ENCODE measurements at regions not wholly inside any gene's neighbourhood (a gene's known extent, or its start where the extent isn't known, plus 50 kb on each side); places are given as distances from the start of the nearest gene placed in this dataset.

- H3K4me3 ChIP-seq (ENCODE audit: low read depth, low read length): no peak overlapping the region
- no peak for DNase-seq (ENCODE audit: low read depth)
- TF ChIP-seq POLR2A (IDR thresholded peaks at IDR 0.05; ENCODE audit: extremely low read depth, insufficient read length): no peak
- TF ChIP-seq, protein P1, sequence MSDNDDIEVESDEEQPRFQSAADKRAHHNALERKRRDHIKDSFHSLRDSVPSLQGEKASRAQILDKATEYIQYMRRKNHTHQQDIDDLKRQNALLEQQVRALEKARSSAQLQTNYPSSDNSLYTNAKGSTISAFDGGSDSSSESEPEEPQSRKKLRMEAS (IDR thresholded peaks at IDR 0.05; ENCODE audit: low read depth, low read length): no peak
- no peak for TF ChIP-seq CTCF (IDR thresholded peaks at IDR 0.05; ENCODE audit: low read depth, low read length)
- no peak for TF ChIP-seq MYC (IDR thresholded peaks at IDR 0.05; ENCODE audit: low read depth, low read length)
Observed at GRCh38 chr5:12204761-12205160, 300.5 kb upstream of the CTNND2 start.

- no peak for DNase-seq (ENCODE audit: low read depth)
- H3K4me3 ChIP-seq (ENCODE audit: low read depth, low read length): no peak overlapping the region
- TF ChIP-seq POLR2A (IDR thresholded peaks at IDR 0.05; ENCODE audit: extremely low read depth, insufficient read length) (no peak), CTCF (IDR thresholded peaks at IDR 0.05; ENCODE audit: low read depth, low read length) (no peak), MYC (IDR thresholded peaks at IDR 0.05; ENCODE audit: low read depth, low read length) (no peak)
- TF ChIP-seq, protein P1 (IDR thresholded peaks at IDR 0.05; ENCODE audit: low read depth, low read length): no peak
Observed at GRCh38 chr5:12193536-12193935, 289.3 kb upstream of the CTNND2 start.

DNA sequence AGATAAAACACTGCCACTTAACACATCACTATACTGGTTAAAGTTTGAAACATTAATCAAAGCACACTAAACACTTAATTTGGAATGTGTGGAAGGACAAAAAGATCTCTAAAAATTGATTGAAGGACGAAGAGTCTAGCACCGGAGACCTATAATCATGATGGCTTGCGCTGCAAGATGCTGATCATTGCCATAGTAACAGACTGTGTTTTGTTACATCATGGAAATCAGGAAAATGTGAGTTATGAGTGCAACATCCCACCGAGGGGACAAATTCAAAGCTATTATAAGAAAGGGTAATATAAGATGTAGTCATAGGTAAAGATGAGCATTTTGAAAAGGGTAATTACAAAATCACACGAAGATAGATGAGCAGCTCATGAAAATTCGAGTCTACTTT, 278.8 kb upstream of the CTNND2 start:
- DNase-seq (ENCODE audit: low read depth): no peak
- TF ChIP-seq POLR2A (IDR thresholded peaks at IDR 0.05; ENCODE audit: extremely low read depth, insufficient read length): no peak
- TF ChIP-seq CTCF (IDR thresholded peaks at IDR 0.05; ENCODE audit: low read depth, low read length): no peak
- TF ChIP-seq, protein P1 (IDR thresholded peaks at IDR 0.05; ENCODE audit: low read depth, low read length): no peak
- TF ChIP-seq MYC (IDR thresholded peaks at IDR 0.05; ENCODE audit: low read depth, low read length): no peak
- H3K4me3 ChIP-seq (ENCODE audit: low read depth, low read length): no peak overlapping the region

GRCh38 chr5:12177851-12178250, 273.6 kb upstream of the CTNND2 start:
- TF ChIP-seq POLR2A (IDR thresholded peaks at IDR 0.05; ENCODE audit: extremely low read depth, insufficient read length) (no peak), MYC (IDR thresholded peaks at IDR 0.05; ENCODE audit: low read depth, low read length) (no peak), CTCF (IDR thresholded peaks at IDR 0.05; ENCODE audit: low read depth, low read length) (no peak)
- TF ChIP-seq, protein P1 (IDR thresholded peaks at IDR 0.05; ENCODE audit: low read depth, low read length): no peak
- no peak for DNase-seq (ENCODE audit: low read depth)

DNA sequence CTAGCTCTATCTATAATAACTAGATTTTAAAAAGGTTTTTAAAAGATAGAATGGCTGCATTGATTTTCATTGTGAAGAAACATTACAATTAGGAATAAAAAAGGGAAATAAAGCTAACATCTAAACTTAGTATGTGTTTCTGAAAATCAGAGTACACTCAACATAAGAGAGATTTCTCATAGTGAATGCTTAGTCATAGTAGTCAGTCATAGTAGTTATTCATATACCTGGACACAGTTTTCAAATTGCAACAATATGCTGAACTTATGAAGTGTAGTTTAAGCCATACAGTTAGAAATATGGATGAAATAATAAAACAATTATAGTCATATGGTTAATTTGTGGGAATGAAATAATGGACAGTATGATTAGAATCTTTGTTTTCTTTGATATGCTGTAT, 273.0 kb upstream of the CTNND2 start:
- DNase-seq (ENCODE audit: low read depth): no peak
- TF ChIP-seq POLR2A (IDR thresholded peaks at IDR 0.05; ENCODE audit: extremely low read depth, insufficient read length): no peak
- no peak for TF ChIP-seq MYC (IDR thresholded peaks at IDR 0.05; ENCODE audit: low read depth, low read length)
- TF ChIP-seq, protein P1 (IDR thresholded peaks at IDR 0.05; ENCODE audit: low read depth, low read length): no peak
- no peak for TF ChIP-seq CTCF (IDR thresholded peaks at IDR 0.05; ENCODE audit: low read depth, low read length)
- no peak overlapping the region for H3K4me3 ChIP-seq (ENCODE audit: low read depth, low read length)

More at GRCh38 chr5:12177851-12178250, 273.6 kb upstream of the CTNND2 start:
- H3K4me3 ChIP-seq (ENCODE audit: low read depth, low read length): no peak overlapping the region
